Smooth muscle cell (in vitro differentiated cells): ENCODE measurements at regions not wholly inside any gene's neighbourhood (a gene's known extent, or its start where the extent isn't known, plus 50 kb on each side); places are given as distances from the start of the nearest gene placed in this dataset.

Experiments
- DNase-seq: peaks from one replicate; lab custom pipeline; 2025; ENCODE audit not compliant: unreplicated experiment; lab: John Stamatoyannopoulos, UW
- H2AFZ ChIP-seq: fragments of 200-600 bp; sonication (generic); 2 replicates; pipeline ENCODE4 v1.6.0; 2016; ENCODE audit warnings: antibody characterized with exemption, low read depth, mild to moderate bottlenecking
- H3F3A ChIP-seq: fragments of 200-600 bp; sonication (generic); 2 replicates; pipeline ENCODE4 v1.6.0; 2017; ENCODE audit warnings: antibody characterized with exemption, low read depth
- H3K27ac ChIP-seq: fragments of 200-600 bp; sonication (generic); 2 replicates; pipeline ENCODE4 v1.5.1; 2016; ENCODE audit warnings: low read depth, mild to moderate bottlenecking
- H3K27me3 ChIP-seq: fragments of 200-600 bp; sonication (generic); 2 replicates; pipeline ENCODE4 v1.6.1; 2016; ENCODE audit warnings: low read depth, mild to moderate bottlenecking
- H3K36me3 ChIP-seq: fragments of 200-600 bp; sonication (generic); 2 replicates; pipeline ENCODE4 v1.5.1; 2016; ENCODE audit warnings: low read depth
- H3K4me1 ChIP-seq: fragments of 200-600 bp; sonication (generic); 2 replicates; pipeline ENCODE4 v1.5.1; 2016; ENCODE audit warnings: low read depth
- H3K4me2 ChIP-seq: fragments of 200-600 bp; sonication (generic); 2 replicates; pipeline ENCODE4 v1.6.0; 2016; ENCODE audit warnings: mild to moderate bottlenecking
- H3K4me3 ChIP-seq: fragments of 200-600 bp; sonication (generic); 2 replicates; pipeline ENCODE4 v1.5.1; 2016; ENCODE audit warnings: mild to moderate bottlenecking
- H3K79me2 ChIP-seq: fragments of 200-600 bp; sonication (generic); 2 replicates; pipeline ENCODE4 v1.6.0; 2016; ENCODE audit warnings: low read depth, mild to moderate bottlenecking
- H3K9ac ChIP-seq: fragments of 200-600 bp; sonication (generic); 2 replicates; pipeline ENCODE4 v1.6.0; 2016; ENCODE audit warnings: low read depth
- H3K9me3 ChIP-seq: fragments of 200-600 bp; sonication (generic); replicated peaks from 2 replicates; pipeline ENCODE4 v1.5.1; 2016; ENCODE audit warnings: low read depth
- H4K20me1 ChIP-seq: fragments of 200-600 bp; sonication (generic); 2 replicates; pipeline ENCODE4 v1.6.0; 2016; ENCODE audit warnings: low read depth
- CTCF ChIP-seq: fragments of 200-600 bp; sonication (generic); IDR thresholded peaks from 2 replicates; pipeline ENCODE4 v1.5.1; 2017; ENCODE audit warnings: borderline replicate concordance, mild to moderate bottlenecking, antibody characterized with exemption; ENCODE audit not compliant: insufficient read depth, poor library complexity, severe bottlenecking
- WGBS: methylation state at CpG from one replicate; pipeline ENCODE4 v1.1.7; 2016; ENCODE audit warnings: low lambda C conversion rate; 5-methylcytosine and 5-hydroxymethylcytosine counted together

- DNase-seq = no peak
- peak overlapping the region; percentile 83 for H3K27ac ChIP-seq
- 58% methylated on average over 8 of the region's 8 CpGs for WGBS
- H4K20me1 ChIP-seq = no peaks in the 10 kb centered on the region
- TF ChIP-seq CTCF = no peak
- H3K9me3 ChIP-seq = no peaks in the 10 kb centered on the region
- no peaks in the 10 kb centered on the region for H3K79me2 ChIP-seq
- H3K27me3 ChIP-seq = no peaks in the 10 kb centered on the region
- H3K4me3 ChIP-seq = no peak overlapping the region
- peaks cover 23% of the 10 kb centered on the region for H3F3A ChIP-seq
- peaks cover 38% of the 10 kb centered on the region for H3K4me1 ChIP-seq
- no peak overlapping the region for H2AFZ ChIP-seq
- no peaks in the 10 kb centered on the region for H3K36me3 ChIP-seq
- H3K9ac ChIP-seq = peak overlapping the region; percentile 39
- peak overlapping the region; percentile 15 for H3K4me2 ChIP-seq
These were observed 132.9 kb downstream of the SOCS6 start for GRCh38 chr18:70421471-70422390.

GRCh38 chr18:70420146-70420898 is 131.5 kb downstream of the SOCS6 start:
- no peaks in the 10 kb centered on the region for H3K36me3 ChIP-seq
- H3K27me3 ChIP-seq = no peaks in the 10 kb centered on the region
- H4K20me1 ChIP-seq = no peaks in the 10 kb centered on the region
- H3K4me3 ChIP-seq = peak overlapping the region; percentile 23
- H3K4me1 ChIP-seq = peaks cover 38% of the 10 kb centered on the region
- H3K9ac ChIP-seq = peak overlapping the region; percentile 24
- no peaks in the 10 kb centered on the region for H3K79me2 ChIP-seq
- DNase-seq = no peak
- H3F3A ChIP-seq = peaks cover 23% of the 10 kb centered on the region
- H2AFZ ChIP-seq = peak overlapping the region; percentile 50
- WGBS = 38% methylated on average over 4 of the region's 4 CpGs
- H3K4me2 ChIP-seq = peak overlapping the region; percentile 15
- no peaks in the 10 kb centered on the region for H3K9me3 ChIP-seq
- H3K27ac ChIP-seq = peak overlapping the region; percentile 83
- TF ChIP-seq CTCF = no peak

- no peak for TF ChIP-seq CTCF
- no peak for DNase-seq
- no peaks in the 10 kb centered on the region for H4K20me1 ChIP-seq
- no peaks in the 10 kb centered on the region for H3K9me3 ChIP-seq
- peaks cover 36% of the 10 kb centered on the region for H3K4me1 ChIP-seq
- peak overlapping the region; percentile 24 for H3K9ac ChIP-seq
- no peaks in the 10 kb centered on the region for H3K27me3 ChIP-seq
- peak overlapping the region; percentile 83 for H3K27ac ChIP-seq
- WGBS = 21% methylated on average over 3 of the region's 3 CpGs
- no peaks in the 10 kb centered on the region for H3K79me2 ChIP-seq
- peak overlapping the region; percentile 50 for H2AFZ ChIP-seq
- peak overlapping the region; percentile 23 for H3K4me3 ChIP-seq
- no peaks in the 10 kb centered on the region for H3K36me3 ChIP-seq
- peaks cover 23% of the 10 kb centered on the region for H3F3A ChIP-seq
- peak overlapping the region; percentile 15 for H3K4me2 ChIP-seq
These were observed 130.7 kb downstream of the SOCS6 start for GRCh38 chr18:70419526-70419925.
